ENCODE measurements at regions not wholly inside any gene's neighbourhood (a gene's known extent, or its start where the extent isn't known, plus 50 kb on each side); places are given as distances from the start of the nearest gene placed in this dataset.
"Not testable (repeated sequence)": the region's sequence is repeated elsewhere in the genome, so short reads cannot be mapped to it uniquely, and the experiment has no call there.

GRCh38 chr2:42974721-42975717, 182.6 kb upstream of the HAAO start:
- in situ Hi-C loops (cut with MboI) = loop anchor here (10.0 kb wide), 1 partner anchor 250 kb away; the partner anchor contains the start of gene ZFP36L2
- Histone ChIP-seq H3K79me2 (ENCODE audit: insufficient read depth) (no peaks in the 10 kb centered on the region), H3F3A (ENCODE audit: insufficient read depth) (peaks cover 25% of the 10 kb centered on the region), H3K9me3 (ENCODE audit: low read depth) (no peaks in the 10 kb centered on the region), H3K36me3 (ENCODE audit: low read depth) (no peaks in the 10 kb centered on the region), H3K9me2 (ENCODE audit: insufficient read depth) (no peaks in the 10 kb centered on the region), H3K4me2 (ENCODE audit: unreplicated experiment) (peak overlapping the region; percentile 69), H3K9ac (peak overlapping the region; percentile 79), H3K4me1 (ENCODE audit: insufficient read depth) (peaks cover 42% of the 10 kb centered on the region), H3K27me3 (replicated peaks; ENCODE audit: insufficient read depth) (no peaks in the 10 kb centered on the region), H2AFZ (peak overlapping the region; percentile 93), H4K20me1 (ENCODE audit: insufficient read depth) (no peaks in the 10 kb centered on the region), H3K27ac (peak overlapping the region; percentile 64), H3K4me3 (peak overlapping the region; percentile 66)
- peak; percentile 83 for DNase-seq
- TF ChIP-seq EZH2 (IDR thresholded peaks at IDR 0.05; ENCODE audit: insufficient read depth, poor library complexity, severe bottlenecking) = no peak
- no peak for TF ChIP-seq EZH2phosphoT487 (IDR thresholded peaks at IDR 0.05; ENCODE audit: insufficient read depth, low read depth)
- WGBS, 2 experiments (ENCODE audit: low coverage in 1 of 2, low lambda C conversion rate in 2 of 2, missing lambda C conversion rate in 2 of 2) = 10 to 11% methylated on average over 30 to 39 of the region's 40 CpGs

GRCh38 chr2:42974169-42974720, 181.9 kb upstream of the HAAO start:
- DNase-seq = no peak
- no peaks in the 10 kb centered on the region for H3K36me3 ChIP-seq (ENCODE audit: low read depth)
- in situ Hi-C loops (cut with MboI) = loop anchor here (10.0 kb wide), 1 partner anchor 251 kb away; the partner anchor contains the start of gene ZFP36L2

GRCh38 chr2:42973726-42974125, 181.3 kb upstream of the HAAO start:
- peak; percentile 36 for DNase-seq
- Histone ChIP-seq H3K4me3 (no peak overlapping the region), H3K9me3 (ENCODE audit: low read depth) (no peaks in the 10 kb centered on the region), H3K9me2 (ENCODE audit: insufficient read depth) (no peaks in the 10 kb centered on the region), H2AFZ (0 out of 2 replicates have a peak overlapping the region, but pooled peaks have one; percentile 8), H3F3A (ENCODE audit: insufficient read depth) (peaks cover 35% of the 10 kb centered on the region), H3K79me2 (ENCODE audit: insufficient read depth) (no peaks in the 10 kb centered on the region), H3K27ac (0 out of 2 replicates have a peak overlapping the region, but pooled peaks have one; percentile 64), H3K36me3 (ENCODE audit: low read depth) (no peaks in the 10 kb centered on the region), H3K4me1 (ENCODE audit: insufficient read depth) (peaks cover 54% of the 10 kb centered on the region), H3K27me3 (replicated peaks; ENCODE audit: insufficient read depth) (no peaks in the 10 kb centered on the region), H3K9ac (no peak overlapping the region), H3K4me2 (ENCODE audit: unreplicated experiment) (no peak overlapping the region), H4K20me1 (ENCODE audit: insufficient read depth) (no peaks in the 10 kb centered on the region)
- TF ChIP-seq EZH2phosphoT487 (IDR thresholded peaks at IDR 0.05; ENCODE audit: insufficient read depth, low read depth) (no peak), EZH2 (IDR thresholded peaks at IDR 0.05; ENCODE audit: insufficient read depth, poor library complexity, severe bottlenecking) (no peak)
- WGBS, 2 experiments (ENCODE audit: low coverage in 1 of 2, low lambda C conversion rate in 2 of 2, missing lambda C conversion rate in 2 of 2) = 68 to 85% methylated on average over 3 of the region's 3 CpGs
- in situ Hi-C loops (cut with MboI) = loop anchor here (10.0 kb wide), 1 partner anchor 251 kb away; the partner anchor contains the start of gene ZFP36L2

More at GRCh38 chr2:42974169-42974720, 181.9 kb upstream of the HAAO start:
- no peaks in the 10 kb centered on the region for H3K9me3 ChIP-seq (ENCODE audit: low read depth)
- H4K20me1 ChIP-seq (ENCODE audit: insufficient read depth) = no peaks in the 10 kb centered on the region
- peak overlapping the region; percentile 69 for H3K4me2 ChIP-seq (ENCODE audit: unreplicated experiment)
- peaks cover 50% of the 10 kb centered on the region for H3K4me1 ChIP-seq (ENCODE audit: insufficient read depth)
- H3F3A ChIP-seq (ENCODE audit: insufficient read depth) = peaks cover 32% of the 10 kb centered on the region
- H2AFZ ChIP-seq = peak overlapping the region; percentile 93
- 49 to 57% methylated on average over 2 of the region's 2 CpGs for WGBS, 2 experiments (ENCODE audit: low coverage in 1 of 2, low lambda C conversion rate in 2 of 2, missing lambda C conversion rate in 2 of 2)
- H3K79me2 ChIP-seq (ENCODE audit: insufficient read depth) = no peaks in the 10 kb centered on the region
- H3K27me3 ChIP-seq (replicated peaks; ENCODE audit: insufficient read depth) = no peaks in the 10 kb centered on the region
- no peak overlapping the region for H3K4me3 ChIP-seq
- peak overlapping the region; percentile 64 for H3K27ac ChIP-seq
- H3K9ac ChIP-seq = peak overlapping the region; percentile 79; the same call in 1 of the 2 replicates
- no peak for TF ChIP-seq EZH2 (IDR thresholded peaks at IDR 0.05; ENCODE audit: insufficient read depth, poor library complexity, severe bottlenecking)
- no peaks in the 10 kb centered on the region for H3K9me2 ChIP-seq (ENCODE audit: insufficient read depth)

DNA sequence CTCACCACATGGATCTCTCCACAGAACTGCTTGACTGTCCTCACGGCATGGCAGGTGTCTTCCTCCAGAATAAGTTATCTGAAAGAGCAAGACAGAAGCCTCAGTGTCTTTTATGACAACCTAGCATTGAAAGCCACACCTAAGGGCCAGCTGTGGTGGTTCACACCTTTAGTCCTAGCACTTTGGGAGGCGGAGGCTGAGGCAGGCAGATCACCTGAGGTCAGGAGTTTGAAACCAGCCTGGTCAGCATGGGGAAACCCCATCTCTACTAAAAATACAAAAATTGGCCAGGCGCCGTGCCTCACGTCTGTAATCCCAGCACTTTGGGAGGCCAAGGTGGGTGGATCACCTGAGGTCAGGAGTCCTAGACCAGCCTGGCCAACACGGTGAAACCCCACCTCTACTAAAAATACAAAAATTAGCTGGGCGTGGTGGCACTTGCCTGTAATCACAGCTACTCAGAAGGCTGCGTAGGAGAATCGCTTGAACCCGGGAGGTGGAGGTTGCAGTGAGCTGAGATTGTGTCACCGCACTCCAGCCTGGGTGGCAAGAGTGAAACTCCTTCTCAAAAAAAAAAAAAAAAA, 180.6 kb upstream of the HAAO start:
- H2AFZ ChIP-seq = not testable (repeated sequence)
- WGBS, 2 experiments (ENCODE audit: low coverage in 1 of 2, low lambda C conversion rate in 2 of 2, missing lambda C conversion rate in 2 of 2) = 94 to 96% methylated on average over 11 of the region's 11 CpGs
- in situ Hi-C loops (cut with MboI) = loop anchor here (10.0 kb wide), 1 partner anchor 252 kb away; the partner anchor contains the start of gene ZFP36L2

More for the DNA sequence above, 180.6 kb upstream of the HAAO start:
- not testable (repeated sequence) for H3K79me2 ChIP-seq (ENCODE audit: insufficient read depth); H3K4me2 ChIP-seq (ENCODE audit: unreplicated experiment); H3K27ac ChIP-seq; DNase-seq; H3K9me2 ChIP-seq (ENCODE audit: insufficient read depth); H3K4me3 ChIP-seq; H3K27me3 ChIP-seq (replicated peaks; ENCODE audit: insufficient read depth); H4K20me1 ChIP-seq (ENCODE audit: insufficient read depth); H3K9me3 ChIP-seq (ENCODE audit: low read depth); H3K9ac ChIP-seq; H3K36me3 ChIP-seq (ENCODE audit: low read depth)
- H3K4me1 ChIP-seq (ENCODE audit: insufficient read depth) = peaks cover 61% of the 10 kb centered on the region
- peaks cover 40% of the 10 kb centered on the region for H3F3A ChIP-seq (ENCODE audit: insufficient read depth)
